ENCODE measurements at regions not wholly inside any gene's neighbourhood (a gene's known extent, or its start where the extent isn't known, plus 50 kb on each side); places are given as distances from the start of the nearest gene placed in this dataset.

DNA sequence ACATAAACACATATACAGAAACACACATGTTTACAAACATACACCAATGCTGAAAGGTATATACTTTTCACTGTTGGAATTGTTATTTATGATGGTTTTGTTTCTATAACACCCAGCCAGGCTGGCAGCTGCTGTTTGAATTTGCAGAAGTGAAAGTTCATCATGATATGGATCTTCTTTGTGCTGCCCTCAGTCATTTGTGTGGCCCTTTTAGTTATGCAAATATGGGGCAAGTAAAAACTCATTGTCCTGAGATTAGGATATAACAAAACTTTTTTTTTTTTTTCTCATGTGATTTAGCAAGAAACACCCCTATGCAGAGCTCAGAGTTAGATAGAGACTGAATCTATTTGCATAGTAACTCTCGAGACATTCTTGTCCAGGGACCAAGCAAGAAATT, 714.1 kb downstream of the KCNJ3 start:
- no peak for DNase-seq (ENCODE audit: low spot score)
- H3K27ac Mint-ChIP-seq (ENCODE audit: unreplicated experiment), result no peak overlapping the region
- no peaks in the 10 kb centered on the region for H3K9me3 Mint-ChIP-seq (ENCODE audit: low read depth)
- no peaks in the 10 kb centered on the region for H3K4me1 Mint-ChIP-seq (ENCODE audit: low read depth)
- no peaks in the 10 kb centered on the region for H3K36me3 Mint-ChIP-seq (ENCODE audit: low read depth)
- TF ChIP-seq, protein P1, sequence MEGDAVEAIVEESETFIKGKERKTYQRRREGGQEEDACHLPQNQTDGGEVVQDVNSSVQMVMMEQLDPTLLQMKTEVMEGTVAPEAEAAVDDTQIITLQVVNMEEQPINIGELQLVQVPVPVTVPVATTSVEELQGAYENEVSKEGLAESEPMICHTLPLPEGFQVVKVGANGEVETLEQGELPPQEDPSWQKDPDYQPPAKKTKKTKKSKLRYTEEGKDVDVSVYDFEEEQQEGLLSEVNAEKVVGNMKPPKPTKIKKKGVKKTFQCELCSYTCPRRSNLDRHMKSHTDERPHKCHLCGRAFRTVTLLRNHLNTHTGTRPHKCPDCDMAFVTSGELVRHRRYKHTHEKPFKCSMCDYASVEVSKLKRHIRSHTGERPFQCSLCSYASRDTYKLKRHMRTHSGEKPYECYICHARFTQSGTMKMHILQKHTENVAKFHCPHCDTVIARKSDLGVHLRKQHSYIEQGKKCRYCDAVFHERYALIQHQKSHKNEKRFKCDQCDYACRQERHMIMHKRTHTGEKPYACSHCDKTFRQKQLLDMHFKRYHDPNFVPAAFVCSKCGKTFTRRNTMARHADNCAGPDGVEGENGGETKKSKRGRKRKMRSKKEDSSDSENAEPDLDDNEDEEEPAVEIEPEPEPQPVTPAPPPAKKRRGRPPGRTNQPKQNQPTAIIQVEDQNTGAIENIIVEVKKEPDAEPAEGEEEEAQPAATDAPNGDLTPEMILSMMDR (IDR thresholded peaks at IDR 0.05), result no peak
- H3K4me3 Mint-ChIP-seq (ENCODE audit: unreplicated experiment), result no peak overlapping the region
- H3K27me3 Mint-ChIP-seq (ENCODE audit: low read depth), result no peaks in the 10 kb centered on the region

- H3K4me1 Mint-ChIP-seq (ENCODE audit: low read depth), result no peaks in the 10 kb centered on the region
- no peak overlapping the region for H3K4me3 Mint-ChIP-seq (ENCODE audit: unreplicated experiment)
- TF ChIP-seq, protein P1 (IDR thresholded peaks at IDR 0.05), result no peak
- peaks cover 5% of the 10 kb centered on the region for H3K36me3 Mint-ChIP-seq (ENCODE audit: low read depth)
- H3K27ac Mint-ChIP-seq (ENCODE audit: unreplicated experiment), result no peak overlapping the region
- H3K9me3 Mint-ChIP-seq (ENCODE audit: low read depth), result peaks cover 16% of the 10 kb centered on the region
- no peaks in the 10 kb centered on the region for H3K27me3 Mint-ChIP-seq (ENCODE audit: low read depth)
- DNase-seq (ENCODE audit: low spot score), result no peak
Measured at GRCh38 chr2:155404433-155405002, 706.0 kb downstream of the KCNJ3 start.

- Mint-ChIP-seq H3K36me3 (ENCODE audit: low read depth) (no peaks in the 10 kb centered on the region), H3K27ac (ENCODE audit: unreplicated experiment) (no peak overlapping the region), H3K27me3 (ENCODE audit: low read depth) (peaks cover 3% of the 10 kb centered on the region), H3K4me3 (ENCODE audit: unreplicated experiment) (no peak overlapping the region), H3K4me1 (ENCODE audit: low read depth) (no peaks in the 10 kb centered on the region), H3K9me3 (ENCODE audit: low read depth) (no peaks in the 10 kb centered on the region)
- TF ChIP-seq, protein P1 (IDR thresholded peaks at IDR 0.05), result no peak
- no peak for DNase-seq (ENCODE audit: low spot score)
Measured at GRCh38 chr2:155393406-155393805, 694.9 kb downstream of the KCNJ3 start.

DNA sequence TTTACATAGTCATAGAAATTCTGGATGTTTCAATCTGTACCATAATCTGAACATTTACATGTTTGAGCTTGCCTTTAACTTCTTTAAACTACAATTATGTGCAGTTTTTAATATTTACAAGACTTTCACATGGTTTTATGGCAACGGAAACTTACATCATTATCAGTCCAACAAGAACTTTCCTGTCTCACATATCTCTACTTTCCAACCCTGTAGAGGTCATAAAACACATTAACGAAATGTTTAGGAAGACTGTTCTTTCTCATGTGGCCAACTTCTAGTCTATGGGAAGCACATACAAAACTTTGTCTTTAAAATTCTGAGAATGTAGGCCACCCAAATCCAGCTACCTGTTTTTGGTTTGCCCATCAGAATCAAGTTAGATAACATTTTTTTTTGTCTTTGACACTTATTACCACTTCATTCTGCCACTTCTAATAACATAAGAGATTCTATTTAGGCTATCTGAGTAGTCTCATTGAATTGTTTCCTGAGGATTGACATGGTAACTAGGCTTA, 693.2 kb downstream of the KCNJ3 start:
- Mint-ChIP-seq H3K36me3 (ENCODE audit: low read depth) (no peaks in the 10 kb centered on the region), H3K4me3 (ENCODE audit: unreplicated experiment) (no peak overlapping the region), H3K9me3 (ENCODE audit: low read depth) (no peaks in the 10 kb centered on the region), H3K27me3 (ENCODE audit: low read depth) (peaks cover 7% of the 10 kb centered on the region), H3K27ac (ENCODE audit: unreplicated experiment) (no peak overlapping the region), H3K4me1 (ENCODE audit: low read depth) (no peaks in the 10 kb centered on the region)
- TF ChIP-seq, protein P1 (IDR thresholded peaks at IDR 0.05), result no peak
- DNase-seq (ENCODE audit: low spot score), result no peak

GRCh38 chr2:155389224-155389623, 690.7 kb downstream of the KCNJ3 start:
- Mint-ChIP-seq H3K4me3 (ENCODE audit: unreplicated experiment) (no peak overlapping the region), H3K27ac (ENCODE audit: unreplicated experiment) (no peak overlapping the region), H3K4me1 (ENCODE audit: low read depth) (no peaks in the 10 kb centered on the region), H3K27me3 (ENCODE audit: low read depth) (peaks cover 7% of the 10 kb centered on the region), H3K36me3 (ENCODE audit: low read depth) (no peaks in the 10 kb centered on the region), H3K9me3 (ENCODE audit: low read depth) (no peaks in the 10 kb centered on the region)
- TF ChIP-seq, protein P1 (IDR thresholded peaks at IDR 0.05), result no peak
- no peak for DNase-seq (ENCODE audit: low spot score)

All from chondrocyte (in vitro differentiated cells).